HCT116 (cell line): ENCODE measurements at regions not wholly inside any gene's neighbourhood (a gene's known extent, or its start where the extent isn't known, plus 50 kb on each side); places are given as distances from the start of the nearest gene placed in this dataset.

ENCODE experiments used
- ATAC-seq: fragments of 200-7000 bp; cut with Tn5 transposase; 2 replicates; pipeline ENCODE4 v1.9.1; 2020; ENCODE audit warnings: mild to moderate bottlenecking, moderate library complexity
- BruUV-seq: library from RNA; stranded (reverse); fragments of 400-500 nt; replicated peaks from 2 replicates; lab custom pipeline; 2021; lab: Mats Ljungman, UMichigan
- CTCF ChIA-PET: fragments of 300-600 bp; sonication (Branson Sonifier 250); formaldehyde crosslinking; loops from one replicate; lab custom pipeline; 2021; ENCODE audit warnings: antibody characterized with exemption; lab: Charles Lee
- POLR2A ChIA-PET: fragments of 300-600, 350-600 bp; sonication (Branson Sonifier 250); formaldehyde crosslinking; loops from one replicate; lab custom pipeline; 2021; ENCODE audit warnings: antibody characterized with exemption; lab: Charles Lee
- RAD21 ChIA-PET, 2 experiments: fragments of 300-600 bp; sonication (Branson Sonifier 250); formaldehyde crosslinking; loops; one replicate each; lab custom pipeline; 2023; ENCODE audit warnings: low total read pairs in 2 of 2; ENCODE audit not compliant: uncharacterized antibody in 2 of 2, unreplicated experiment in 2 of 2, low non-redundant PET in 1 of 2; lab: Charles Lee
- DNase-seq: peaks from one replicate; pipeline ENCODE4 v3.0.0-alpha.2; 2010; ENCODE audit warnings: low read depth, low spot score
- H2AFZ ChIP-seq: fragments of 200-600 bp; shearing (Covaris generic), sonication (generic); 2 replicates; pipeline ENCODE4 v1.6.1; 2017; ENCODE audit warnings: low read depth, mixed run types, mixed read lengths, antibody characterized with exemption, low read length; ENCODE audit not compliant: poor library complexity, severe bottlenecking
- H3K27ac ChIP-seq: 2 replicates; pipeline ENCODE4 v1.5.1; 2012; ENCODE audit warnings: low read depth, low read length
- H3K27me3 ChIP-seq: fragments of 200-600 bp; sonication (generic); 2 replicates; pipeline ENCODE4 v1.6.1; 2016; ENCODE audit warnings: mixed run types, low read length, mixed read lengths; ENCODE audit not compliant: insufficient read depth
- H3K36me3 ChIP-seq, 2 experiments: fragments of 200-500 bp in 1 of 2; fragments of 200-600 bp in 1 of 2; sonication (Bioruptor generic) in 1 of 2; sonication (generic) in 1 of 2; 2 replicates each; pipeline versions ENCODE4 v1.5.1 to v1.6.1; 2014 to 2016; ENCODE audit warnings: low read length in 2 of 2, inconsistent platforms in 1 of 2, mixed read lengths in 1 of 2, mixed run types in 1 of 2; ENCODE audit not compliant: insufficient read depth in 2 of 2, control insufficient read depth in 1 of 2
- H3K4me1 ChIP-seq, 2 experiments: fragments of 200-600 bp in 1 of 2; sonication (generic) in 1 of 2; 2 replicates each; pipeline versions ENCODE4 v1.5.1 to v1.6.1; 2012 to 2017; ENCODE audit warnings: low read length in 2 of 2, inconsistent platforms in 1 of 2, mild to moderate bottlenecking in 1 of 2, mixed read lengths in 1 of 2, mixed run types in 1 of 2, moderate library complexity in 1 of 2; ENCODE audit not compliant: insufficient read depth in 2 of 2, control insufficient read depth in 1 of 2
- H3K4me2 ChIP-seq: fragments of 200-600 bp; sonication (generic); 2 replicates; pipeline ENCODE4 v1.6.1; 2017; ENCODE audit warnings: mixed run types, low read length, mixed read lengths
- H3K4me3 ChIP-seq, 2 experiments: fragments of 200-600 bp in 1 of 2; sonication (generic) in 1 of 2; replicated peaks in 1 of 2; 2 replicates each; pipeline ENCODE4 v1.5.1; 2011 to 2016; ENCODE audit warnings: low read length in 2 of 2, control low read depth in 1 of 2, low read depth in 1 of 2, mild to moderate bottlenecking in 1 of 2, mixed read lengths in 1 of 2, mixed run types in 1 of 2
- H3K79me2 ChIP-seq: fragments of 200-600 bp; sonication (generic); 2 replicates; pipeline ENCODE4 v1.6.1; 2017; ENCODE audit warnings: mild to moderate bottlenecking, mixed run types, low read length, moderate library complexity, mixed read lengths; ENCODE audit not compliant: insufficient read depth
- H3K9ac ChIP-seq: fragments of 200-600 bp; sonication (generic); 2 replicates; pipeline ENCODE4 v1.6.1; 2016; ENCODE audit warnings: low read length, mixed read lengths
- H3K9me2 ChIP-seq: fragments of 200-600 bp; sonication (generic), shearing (Covaris generic); 2 replicates; pipeline ENCODE4 v1.6.1; 2017; ENCODE audit warnings: mixed run types, mild to moderate bottlenecking, moderate library complexity; ENCODE audit not compliant: insufficient read depth
- H3K9me3 ChIP-seq, 2 experiments: fragments of 200-500 bp in 1 of 2; fragments of 200-600 bp in 1 of 2; sonication (Bioruptor generic) in 1 of 2; sonication (generic) in 1 of 2; 2 replicates each; pipeline ENCODE4 v1.6.1; 2014 to 2017; ENCODE audit warnings: low read length in 2 of 2, mixed read lengths in 2 of 2, inconsistent platforms in 1 of 2, low read depth in 1 of 2, mild to moderate bottlenecking in 1 of 2, mixed run types in 1 of 2, moderate library complexity in 1 of 2; ENCODE audit not compliant: control insufficient read depth in 1 of 2, insufficient read depth in 1 of 2
- H4K20me1 ChIP-seq: fragments of 200-600 bp; sonication (generic), shearing (Covaris generic); 2 replicates; pipeline ENCODE4 v1.6.1; 2017; ENCODE audit warnings: mixed run types, mild to moderate bottlenecking, moderate library complexity; ENCODE audit not compliant: insufficient read depth
- CBX3 ChIP-seq: IDR thresholded peaks from 2 replicates; pipeline ENCODE4 v1.6.1; 2012; ENCODE audit warnings: low read depth
- CEBPB ChIP-seq: IDR thresholded peaks from 2 replicates; pipeline ENCODE4 v1.6.1; 2012; ENCODE audit warnings: low read depth
- ELF1 ChIP-seq: IDR thresholded peaks from 2 replicates; pipeline ENCODE4 v1.6.1; 2012; ENCODE audit warnings: low read depth, borderline replicate concordance
- JUND ChIP-seq: IDR thresholded peaks from 2 replicates; pipeline ENCODE4 v1.6.1; 2012
- POLR2A ChIP-seq: IDR thresholded peaks from 2 replicates; pipeline ENCODE4 v1.7.0; 2011; ENCODE audit warnings: borderline replicate concordance; ENCODE audit not compliant: insufficient read depth, insufficient read length; ENCODE audit errors: extremely low read depth
- RAD21 ChIP-seq: IDR thresholded peaks from 2 replicates; pipeline ENCODE4 v1.6.1; 2012; ENCODE audit warnings: low read depth, mild to moderate bottlenecking
- SRF ChIP-seq: IDR thresholded peaks from 2 replicates; pipeline ENCODE4 v1.6.1; 2012; ENCODE audit warnings: low read depth
- YY1 ChIP-seq: IDR thresholded peaks from 2 replicates; pipeline ENCODE4 v1.6.1; 2011; ENCODE audit warnings: low read length, low read depth, moderate library complexity, mild to moderate bottlenecking; ENCODE audit not compliant: insufficient replicate concordance; ENCODE audit errors: extremely low read depth
- intact Hi-C: fragments of 100-400 bp; cut with micrococcal nuclease; formaldehyde crosslinking; loops from 2 replicates; pipeline ENCODE4 v1.10.0; 2022
- TF ChIP-seq, protein P1 (sequence below): IDR thresholded peaks from 2 replicates; pipeline ENCODE4 v1.6.1; 2011; ENCODE audit warnings: mild to moderate bottlenecking, low read length, moderate library complexity; ENCODE audit not compliant: insufficient replicate concordance; ENCODE audit errors: extremely low read depth
- TF ChIP-seq, protein P2 (sequence below): IDR thresholded peaks from 2 replicates; pipeline ENCODE4 v1.6.1; 2012
- TF ChIP-seq, protein P3 (sequence below): IDR thresholded peaks from 2 replicates; pipeline ENCODE4 v1.6.1; 2012; ENCODE audit warnings: low read depth

DNA sequence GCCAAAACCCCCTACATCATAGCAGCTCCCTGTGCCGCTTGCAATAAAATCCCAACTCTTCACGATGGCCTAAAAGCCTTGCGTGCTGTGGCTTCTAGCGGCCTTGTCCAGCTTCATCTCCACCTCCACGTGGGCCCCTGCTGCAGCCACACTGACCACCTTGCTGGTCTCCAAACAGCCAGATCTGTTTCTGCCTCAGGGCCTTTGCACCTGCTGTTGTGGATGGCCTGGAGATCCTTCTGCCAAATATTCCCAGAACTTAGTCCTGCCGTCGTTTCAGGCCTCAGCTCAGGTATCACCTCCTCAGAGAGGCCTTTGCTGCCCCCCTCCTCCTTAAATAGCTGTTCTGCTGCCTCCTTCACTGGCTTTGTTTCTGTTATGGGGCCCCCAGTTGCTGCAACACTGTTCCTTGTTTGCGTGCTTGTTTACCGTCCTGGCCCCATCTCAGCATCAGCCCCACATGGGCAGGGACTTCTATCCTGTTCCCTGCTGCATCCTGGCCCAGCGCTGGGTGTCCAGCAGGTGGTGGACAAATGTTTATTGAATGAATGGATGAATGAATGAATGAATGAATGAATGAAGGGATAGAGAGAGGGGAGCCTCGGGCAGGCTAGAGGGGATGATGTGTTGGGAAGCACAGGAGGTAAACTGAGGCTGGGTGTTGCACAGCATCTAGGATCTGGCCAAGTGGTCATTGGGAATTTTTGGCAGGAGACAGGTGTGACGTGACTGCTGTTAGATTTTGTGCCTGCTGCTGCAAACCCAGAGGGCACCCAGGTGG lies 171.0 kb upstream of the GSE1 start:
- Histone ChIP-seq H3K4me2 (no peak overlapping the region), H3K9me3 (no peaks in the 10 kb centered on the region), H3K9me2 (no peaks in the 10 kb centered on the region), H3K79me2 (no peaks in the 10 kb centered on the region), H3K27me3 (no peaks in the 10 kb centered on the region), H2AFZ (no peak overlapping the region), H3K9ac (no peak overlapping the region), H3K4me3 (no peak overlapping the region), H4K20me1 (no peaks in the 10 kb centered on the region), H3K36me3 (no peaks in the 10 kb centered on the region), H3K27ac (no peak overlapping the region), H3K4me1 (no peaks in the 10 kb centered on the region)
- ChIA-PET RAD21 (no interaction called here), POLR2A (no interaction called here), CTCF (interaction anchor here (1.0 to 2.2 kb wide), 4 partner anchors 14 to 168 kb away, joined by 3 to 5 read pairs (median 4); no protein-coding TSS in a partner anchor)
- DNase-seq (no peak), ATAC-seq (no peak)
- BruUV-seq: no TSS peak
- intact Hi-C loops: loop anchor here (1.0 kb wide), 1 partner anchor 168 kb away; no protein-coding TSS in a partner anchor
- TF ChIP-seq ELF1 (no peak), RAD21 (no peak), CBX3 (no peak), YY1 (no peak), JUND (no peak), POLR2A (no peak), SRF (no peak), CEBPB (no peak)
- TF ChIP-seq, protein P1, sequence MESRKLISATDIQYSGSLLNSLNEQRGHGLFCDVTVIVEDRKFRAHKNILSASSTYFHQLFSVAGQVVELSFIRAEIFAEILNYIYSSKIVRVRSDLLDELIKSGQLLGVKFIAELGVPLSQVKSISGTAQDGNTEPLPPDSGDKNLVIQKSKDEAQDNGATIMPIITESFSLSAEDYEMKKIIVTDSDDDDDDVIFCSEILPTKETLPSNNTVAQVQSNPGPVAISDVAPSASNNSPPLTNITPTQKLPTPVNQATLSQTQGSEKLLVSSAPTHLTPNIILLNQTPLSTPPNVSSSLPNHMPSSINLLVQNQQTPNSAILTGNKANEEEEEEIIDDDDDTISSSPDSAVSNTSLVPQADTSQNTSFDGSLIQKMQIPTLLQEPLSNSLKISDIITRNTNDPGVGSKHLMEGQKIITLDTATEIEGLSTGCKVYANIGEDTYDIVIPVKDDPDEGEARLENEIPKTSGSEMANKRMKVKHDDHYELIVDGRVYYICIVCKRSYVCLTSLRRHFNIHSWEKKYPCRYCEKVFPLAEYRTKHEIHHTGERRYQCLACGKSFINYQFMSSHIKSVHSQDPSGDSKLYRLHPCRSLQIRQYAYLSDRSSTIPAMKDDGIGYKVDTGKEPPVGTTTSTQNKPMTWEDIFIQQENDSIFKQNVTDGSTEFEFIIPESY: no peak
- TF ChIP-seq, protein P2, sequence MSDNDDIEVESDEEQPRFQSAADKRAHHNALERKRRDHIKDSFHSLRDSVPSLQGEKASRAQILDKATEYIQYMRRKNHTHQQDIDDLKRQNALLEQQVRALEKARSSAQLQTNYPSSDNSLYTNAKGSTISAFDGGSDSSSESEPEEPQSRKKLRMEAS: no peak
- TF ChIP-seq, protein P3, sequence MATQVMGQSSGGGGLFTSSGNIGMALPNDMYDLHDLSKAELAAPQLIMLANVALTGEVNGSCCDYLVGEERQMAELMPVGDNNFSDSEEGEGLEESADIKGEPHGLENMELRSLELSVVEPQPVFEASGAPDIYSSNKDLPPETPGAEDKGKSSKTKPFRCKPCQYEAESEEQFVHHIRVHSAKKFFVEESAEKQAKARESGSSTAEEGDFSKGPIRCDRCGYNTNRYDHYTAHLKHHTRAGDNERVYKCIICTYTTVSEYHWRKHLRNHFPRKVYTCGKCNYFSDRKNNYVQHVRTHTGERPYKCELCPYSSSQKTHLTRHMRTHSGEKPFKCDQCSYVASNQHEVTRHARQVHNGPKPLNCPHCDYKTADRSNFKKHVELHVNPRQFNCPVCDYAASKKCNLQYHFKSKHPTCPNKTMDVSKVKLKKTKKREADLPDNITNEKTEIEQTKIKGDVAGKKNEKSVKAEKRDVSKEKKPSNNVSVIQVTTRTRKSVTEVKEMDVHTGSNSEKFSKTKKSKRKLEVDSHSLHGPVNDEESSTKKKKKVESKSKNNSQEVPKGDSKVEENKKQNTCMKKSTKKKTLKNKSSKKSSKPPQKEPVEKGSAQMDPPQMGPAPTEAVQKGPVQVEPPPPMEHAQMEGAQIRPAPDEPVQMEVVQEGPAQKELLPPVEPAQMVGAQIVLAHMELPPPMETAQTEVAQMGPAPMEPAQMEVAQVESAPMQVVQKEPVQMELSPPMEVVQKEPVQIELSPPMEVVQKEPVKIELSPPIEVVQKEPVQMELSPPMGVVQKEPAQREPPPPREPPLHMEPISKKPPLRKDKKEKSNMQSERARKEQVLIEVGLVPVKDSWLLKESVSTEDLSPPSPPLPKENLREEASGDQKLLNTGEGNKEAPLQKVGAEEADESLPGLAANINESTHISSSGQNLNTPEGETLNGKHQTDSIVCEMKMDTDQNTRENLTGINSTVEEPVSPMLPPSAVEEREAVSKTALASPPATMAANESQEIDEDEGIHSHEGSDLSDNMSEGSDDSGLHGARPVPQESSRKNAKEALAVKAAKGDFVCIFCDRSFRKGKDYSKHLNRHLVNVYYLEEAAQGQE: no peak
